Subcutaneous abdominal adipose tissue (tissue), 5 donors: ENCODE measurements at regions not wholly inside any gene's neighbourhood (a gene's known extent, or its start where the extent isn't known, plus 50 kb on each side); places are given as distances from the start of the nearest gene placed in this dataset.

Experiments used
- H3K27ac ChIP-seq: one replicate; pipeline ENCODE4 v1.7.0; 2013; ENCODE audit warnings: low read depth, mild to moderate bottlenecking, inconsistent platforms, low read length, moderate library complexity
- H3K27me3 ChIP-seq, 5 donors: one replicate each; pipeline ENCODE4 v1.7.0; 2013; ENCODE audit warnings: low read length in 5 of 5, inconsistent platforms in 1 of 5; ENCODE audit not compliant: control insufficient read depth in 5 of 5, insufficient read depth in 4 of 5
- H3K36me3 ChIP-seq, 5 donors: one replicate each; pipeline ENCODE4 v1.7.0; 2013; ENCODE audit warnings: low read length in 5 of 5; ENCODE audit not compliant: control insufficient read depth in 5 of 5, insufficient read depth in 5 of 5
- H3K4me1 ChIP-seq, 5 donors: one replicate each; pipeline ENCODE4 v1.7.0; 2013; ENCODE audit warnings: low read length in 5 of 5, mild to moderate bottlenecking in 3 of 5, moderate library complexity in 1 of 5; ENCODE audit not compliant: control insufficient read depth in 5 of 5, insufficient read depth in 5 of 5
- H3K4me3 ChIP-seq, 5 donors: one replicate each; pipeline ENCODE4 v1.7.0; 2013; ENCODE audit warnings: low read length in 5 of 5, low read depth in 1 of 5
- H3K9ac ChIP-seq, 5 donors: one replicate each; pipeline ENCODE4 v1.7.0; 2013; ENCODE audit warnings: low read length in 5 of 5, mild to moderate bottlenecking in 4 of 5, moderate library complexity in 3 of 5
- H3K9me3 ChIP-seq, 5 donors: one replicate each; pipeline ENCODE4 v1.7.0; 2013; ENCODE audit warnings: low read length in 5 of 5; ENCODE audit not compliant: control insufficient read depth in 5 of 5
- donor health status: healthy.
- donor health status: healthy.
- donor health status: healthy.
- donor health status: healthy.
- donor health status: healthy.

DNA sequence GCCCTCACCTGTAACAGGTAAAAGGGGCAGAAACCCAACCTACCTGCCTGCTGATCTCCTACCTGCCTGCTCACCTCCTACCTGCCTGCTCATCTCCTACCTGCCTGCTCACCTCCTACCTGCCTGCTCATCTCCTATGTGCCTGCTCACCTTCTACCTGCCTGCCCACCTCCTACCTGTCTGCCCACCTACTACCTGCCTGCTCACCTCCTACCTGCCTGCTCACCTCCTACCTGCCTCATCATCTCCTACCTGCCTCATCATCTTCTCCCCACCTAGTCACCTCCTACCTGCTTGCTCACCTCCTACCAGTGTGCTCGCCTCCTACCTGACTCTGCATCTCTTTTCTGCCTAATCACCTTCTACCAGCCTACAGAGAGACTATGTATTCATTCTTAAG is 452.9 kb downstream of the MATN1 start:
- Histone ChIP-seq H3K36me3 (no peaks in the 10 kb centered on the region), H3K27me3 (peaks cover 0 to 11% (median 10%) of the 10 kb centered on the region in 5 donors), H3K9me3 (peaks cover 0 to 2% (median 0%) of the 10 kb centered on the region in 5 donors)

DNA sequence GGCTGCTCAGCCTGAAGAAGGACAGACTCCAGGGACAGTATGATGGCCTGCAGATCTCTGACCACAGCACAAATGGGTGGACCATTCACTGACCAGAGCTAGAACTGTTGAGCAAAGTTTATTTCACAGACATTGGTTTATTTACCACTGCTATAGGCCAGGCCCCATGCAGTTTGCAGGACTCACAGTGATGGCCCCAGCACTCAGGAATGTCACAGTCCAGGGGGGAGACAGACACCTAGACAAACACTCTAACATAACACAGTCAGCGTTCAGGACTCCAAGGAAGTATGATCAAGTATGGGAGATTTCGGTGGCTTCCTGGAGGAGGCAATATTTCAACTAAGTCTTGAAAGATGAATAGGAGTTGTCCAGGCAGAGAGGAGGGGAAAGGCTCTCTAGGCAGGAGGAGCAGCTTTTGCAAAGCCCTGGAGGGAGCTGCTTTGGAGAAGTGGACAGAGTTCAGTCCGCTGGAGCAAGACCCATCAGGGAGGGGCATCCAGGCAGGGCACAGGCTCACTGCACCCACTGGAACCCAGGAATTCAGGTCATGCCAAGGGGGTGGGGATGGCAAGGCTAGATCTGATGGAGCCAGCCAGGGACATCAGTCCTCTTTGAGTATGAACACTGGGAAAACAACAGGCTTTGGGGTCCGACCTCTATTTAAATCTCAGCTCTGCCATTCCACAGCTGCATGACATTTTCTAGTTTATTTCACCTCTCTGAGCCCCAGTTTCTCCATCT is 454.3 kb downstream of the MATN1 start:
- peaks cover 0 to 2% (median 0%) of the 10 kb centered on the region in 5 donors for H3K9me3 ChIP-seq
- H3K9ac ChIP-seq = no peak overlapping the region
- H3K36me3 ChIP-seq = no peaks in the 10 kb centered on the region
- H3K4me3 ChIP-seq = no peak overlapping the region
- no peak overlapping the region for H3K27ac ChIP-seq
- peaks cover 0 to 13% (median 7%) of the 10 kb centered on the region in 5 donors for H3K27me3 ChIP-seq
- H3K4me1 ChIP-seq = no peaks in the 10 kb centered on the region

More for the DNA sequence above, 452.9 kb downstream of the MATN1 start:
- Histone ChIP-seq H3K9ac (no peak overlapping the region), H3K4me1 (no peaks in the 10 kb centered on the region), H3K27ac (no peak overlapping the region), H3K4me3 (no peak overlapping the region)

DNA sequence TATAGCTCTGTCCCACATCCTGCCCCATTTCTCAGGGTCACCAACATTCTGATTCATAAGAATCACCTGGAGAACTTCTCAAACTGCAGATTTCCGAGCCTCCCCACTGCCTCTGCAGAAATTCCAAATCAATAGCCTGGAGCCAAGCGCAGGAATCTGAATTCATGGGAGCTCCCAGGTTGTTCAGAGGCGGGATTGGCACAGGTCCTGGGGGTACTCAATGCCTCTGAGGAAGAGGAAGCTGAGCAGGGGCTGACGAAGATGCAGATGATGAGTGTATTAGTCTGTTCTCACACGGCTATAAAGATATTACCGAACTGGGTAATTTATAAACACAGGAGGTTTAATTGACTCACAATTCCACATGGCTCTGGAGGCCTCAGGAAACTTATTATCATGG is 455.5 kb downstream of the MATN1 start:
- Histone ChIP-seq H3K4me3 (no peak overlapping the region), H3K4me1 (no peaks in the 10 kb centered on the region), H3K9ac (no peak overlapping the region), H3K36me3 (no peaks in the 10 kb centered on the region), H3K27me3 (peaks cover 0 to 13% (median 7%) of the 10 kb centered on the region in 5 donors), H3K27ac (no peak overlapping the region), H3K9me3 (peaks cover 0 to 2% (median 0%) of the 10 kb centered on the region in 5 donors)

DNA sequence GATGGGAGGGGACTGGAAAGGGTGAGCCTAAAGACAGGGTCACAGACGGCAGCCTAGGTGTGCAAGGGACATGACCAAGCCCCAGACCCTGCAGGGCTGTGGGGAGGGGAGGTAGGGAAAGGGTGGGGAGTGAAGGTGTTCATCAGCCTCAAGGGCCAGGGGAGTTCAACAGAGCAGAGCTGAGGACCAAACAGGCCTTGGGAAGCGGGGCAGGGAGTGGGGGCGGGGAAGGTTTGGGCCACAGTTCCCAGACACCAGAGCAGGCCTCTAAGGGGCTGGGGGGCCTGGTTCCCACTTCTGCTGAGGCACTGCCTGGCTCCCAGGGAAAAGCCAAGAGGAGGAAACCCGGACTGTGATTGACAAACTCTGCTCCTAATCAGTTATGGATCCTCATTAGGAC is 456.3 kb downstream of the MATN1 start:
- no peak overlapping the region for H3K4me3 ChIP-seq

DNA sequence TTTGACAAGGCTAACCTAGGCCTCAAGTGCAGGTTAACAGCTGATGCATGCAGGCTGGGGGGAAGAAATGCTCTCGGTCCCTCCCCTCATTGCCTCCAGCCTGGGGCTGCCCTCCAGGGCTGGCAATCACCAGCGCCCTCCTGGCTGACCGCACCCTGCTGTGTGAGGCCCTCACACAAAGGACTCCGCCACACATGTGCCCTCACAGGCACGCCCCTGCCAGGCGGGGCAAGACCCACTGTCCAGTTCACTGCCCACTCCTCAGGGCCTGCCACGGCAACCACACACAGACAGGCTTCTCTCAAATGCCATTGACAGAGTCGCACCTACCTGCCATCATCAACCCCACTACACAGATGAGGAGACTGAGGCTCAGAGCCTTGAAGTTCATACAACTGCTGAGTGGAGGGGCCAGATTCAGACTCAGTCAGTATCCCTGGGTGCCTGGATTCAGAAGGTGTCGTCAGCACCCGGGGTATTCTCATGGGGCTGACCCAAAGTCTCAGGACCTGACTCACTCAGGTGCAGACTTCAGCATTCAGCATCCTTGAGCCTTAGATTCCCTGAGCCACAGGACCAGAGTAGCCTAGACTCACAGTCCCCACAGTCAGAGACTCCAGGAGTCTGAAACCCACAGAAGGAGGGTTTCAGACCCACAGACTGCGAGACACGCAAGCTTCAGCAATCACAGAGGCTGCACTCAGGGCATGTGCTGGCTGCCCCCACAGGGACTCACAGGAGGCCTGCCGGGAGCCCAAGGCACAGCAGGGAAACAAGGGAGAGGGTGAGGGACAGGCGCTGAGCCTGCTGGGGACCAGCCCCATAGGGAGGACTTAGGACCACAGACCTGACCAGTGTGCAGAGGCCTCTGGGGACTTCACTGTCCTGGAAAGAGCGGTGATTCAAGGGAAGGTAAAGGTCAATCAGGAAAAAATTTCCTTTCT is 458.0 kb downstream of the MATN1 start:
- Histone ChIP-seq H3K27ac (no peak overlapping the region), H3K36me3 (no peaks in the 10 kb centered on the region), H3K27me3 (peaks cover 0 to 12% (median 5%) of the 10 kb centered on the region in 5 donors)

More for the DNA sequence above, 456.3 kb downstream of the MATN1 start:
- Histone ChIP-seq H3K36me3 (no peaks in the 10 kb centered on the region), H3K9me3 (peaks cover 0 to 2% (median 0%) of the 10 kb centered on the region in 5 donors), H3K27ac (no peak overlapping the region), H3K27me3 (peaks cover 0 to 10% (median 3%) of the 10 kb centered on the region in 5 donors), H3K9ac (no peak overlapping the region), H3K4me1 (no peaks in the 10 kb centered on the region)

DNA sequence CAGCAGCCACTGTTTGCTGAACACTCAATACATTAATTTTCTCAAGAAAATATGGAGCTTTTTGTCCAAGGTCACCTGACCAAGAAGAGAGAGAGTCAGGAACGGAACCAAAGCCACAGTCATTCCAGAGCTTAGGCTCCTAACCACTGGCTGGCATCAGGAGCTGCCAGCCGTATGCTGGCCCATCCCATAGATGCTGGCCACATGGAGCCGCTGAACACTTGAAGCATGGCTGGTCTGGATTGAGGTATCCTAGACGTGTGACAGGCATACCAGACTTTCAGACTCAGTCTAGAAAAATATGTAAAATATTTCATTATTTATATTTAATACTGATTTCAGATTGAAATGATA is 458.7 kb downstream of the MATN1 start:
- Histone ChIP-seq H3K9ac (no peak overlapping the region), H3K4me3 (no peak overlapping the region), H3K36me3 (no peaks in the 10 kb centered on the region), H3K27me3 (peaks cover 0 to 19% (median 6%) of the 10 kb centered on the region in 5 donors), H3K4me1 (no peaks in the 10 kb centered on the region), H3K27ac (no peak overlapping the region), H3K9me3 (peaks cover 0 to 2% (median 0%) of the 10 kb centered on the region in 5 donors)

More for the DNA sequence above, 458.0 kb downstream of the MATN1 start:
- Histone ChIP-seq H3K4me1 (no peaks in the 10 kb centered on the region), H3K9ac (no peak overlapping the region), H3K9me3 (peaks cover 0 to 2% (median 0%) of the 10 kb centered on the region in 5 donors), H3K4me3 (no peak overlapping the region)

DNA sequence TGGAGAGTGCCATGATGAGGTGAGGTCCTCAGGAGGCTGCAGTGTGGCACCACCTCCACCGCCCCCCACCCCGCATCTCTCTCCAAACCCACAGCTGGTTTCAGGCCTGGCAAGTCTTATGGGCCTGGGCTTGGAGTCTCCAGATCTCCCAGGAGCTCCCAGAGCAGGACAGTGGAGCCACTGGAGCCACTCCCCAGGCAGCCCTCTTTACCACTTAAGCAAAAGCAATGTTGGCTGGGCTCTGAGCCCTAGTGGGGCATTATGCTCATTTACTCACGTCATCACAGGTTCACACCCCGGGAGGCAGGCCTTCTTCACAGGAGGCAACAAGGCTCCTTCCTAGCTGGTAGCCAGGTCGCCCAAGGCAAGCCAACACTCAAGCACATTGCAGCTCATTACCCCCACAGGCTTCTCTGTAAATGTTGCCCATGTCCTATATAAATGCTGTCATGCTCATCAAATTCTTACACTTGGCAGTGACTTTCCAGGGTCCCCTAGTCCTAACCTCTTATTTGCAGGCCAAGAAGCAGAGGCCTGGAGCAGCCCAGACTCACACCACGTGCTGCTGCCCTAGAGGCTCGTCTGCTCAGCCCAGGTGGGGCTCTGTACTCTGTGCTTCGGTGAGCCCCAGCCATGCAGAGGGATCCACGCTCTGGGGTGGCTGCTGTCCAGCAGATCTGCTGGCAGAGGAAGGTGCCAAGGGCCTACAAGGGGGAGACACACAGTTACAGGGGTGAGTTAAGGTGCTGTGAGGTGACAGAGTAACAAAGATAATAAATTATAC is 459.3 kb downstream of the MATN1 start:
- Histone ChIP-seq H3K9me3 (peaks cover 0 to 2% (median 0%) of the 10 kb centered on the region in 5 donors), H3K36me3 (no peaks in the 10 kb centered on the region), H3K27me3 (peaks cover 0 to 21% (median 6%) of the 10 kb centered on the region in 5 donors), H3K27ac (no peak overlapping the region), H3K9ac (no peak overlapping the region), H3K4me3 (no peak overlapping the region), H3K4me1 (no peaks in the 10 kb centered on the region)

DNA sequence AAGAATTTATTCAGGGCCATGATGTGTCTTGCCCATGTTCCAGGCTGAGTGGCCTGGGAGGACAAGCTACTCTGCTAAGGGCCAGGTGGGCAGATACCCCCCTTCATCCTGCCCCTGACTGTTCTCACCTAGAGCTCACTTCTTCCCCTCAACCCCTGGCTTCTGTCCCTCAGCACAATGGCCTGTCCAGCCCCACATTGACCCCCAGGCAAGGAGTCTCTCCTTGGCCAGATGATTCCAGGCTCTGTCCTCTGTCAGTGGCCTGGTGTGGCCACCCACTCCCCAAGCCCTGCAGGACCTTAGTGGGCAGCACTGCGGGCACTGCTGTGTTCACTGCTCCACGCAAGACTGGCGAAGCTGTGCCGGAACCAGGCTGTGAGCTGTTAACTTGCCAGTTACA is 460.0 kb downstream of the MATN1 start:
- H3K9ac ChIP-seq = no peak overlapping the region
- H3K27ac ChIP-seq = no peak overlapping the region
- peaks cover 0 to 2% (median 0%) of the 10 kb centered on the region in 5 donors for H3K9me3 ChIP-seq
- peaks cover 0 to 28% (median 8%) of the 10 kb centered on the region in 5 donors for H3K27me3 ChIP-seq
- H3K4me3 ChIP-seq = no peak overlapping the region
- no peaks in the 10 kb centered on the region for H3K4me1 ChIP-seq
- H3K36me3 ChIP-seq = no peaks in the 10 kb centered on the region

DNA sequence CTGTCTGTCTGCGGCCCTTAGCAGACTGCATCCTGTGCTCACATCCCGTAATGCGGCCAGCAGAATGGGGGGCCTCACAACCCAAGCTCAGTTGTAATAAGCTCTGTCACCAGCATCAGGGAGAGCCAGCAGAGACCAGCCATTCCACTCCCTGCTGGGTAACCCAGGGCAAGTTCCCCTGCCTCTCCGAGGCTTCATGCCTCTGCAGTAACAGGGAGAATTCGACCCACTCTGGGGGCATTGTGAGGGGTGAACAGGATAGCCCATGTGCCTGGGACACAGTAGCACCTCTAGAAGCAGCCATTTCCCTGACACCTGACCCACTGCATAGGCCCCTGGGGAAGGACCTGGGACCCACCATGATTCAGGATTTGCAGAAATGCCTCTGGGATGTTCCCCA is 461.2 kb downstream of the MATN1 start:
- Histone ChIP-seq H3K36me3 (no peaks in the 10 kb centered on the region), H3K27ac (no peak overlapping the region), H3K9ac (no peak overlapping the region), H3K4me1 (no peaks in the 10 kb centered on the region), H3K27me3 (peaks cover 5 to 39% (median 18%) of the 10 kb centered on the region in 5 donors), H3K4me3 (no peak overlapping the region), H3K9me3 (peaks cover 0 to 2% (median 0%) of the 10 kb centered on the region in 5 donors)
